Upper lobe of left lung (tissue), 6 donors: ENCODE measurements at regions not wholly inside any gene's neighbourhood (a gene's known extent, or its start where the extent isn't known, plus 50 kb on each side); places are given as distances from the start of the nearest gene placed in this dataset.

ENCODE experiments used
- ATAC-seq, 2 donors: fragments of 200-7000 bp; cut with Tn5 transposase; one replicate each; pipeline ENCODE4 v1.9.1; 2022; ENCODE audit warnings: mild to moderate bottlenecking in 2 of 2, moderate library complexity in 2 of 2; ENCODE audit not compliant: low FRiP score in 2 of 2
- DNase-seq, 2 donors: peaks; one replicate each; pipeline ENCODE4 v3.0.0-alpha.2; 2019 to 2020
- H3K27ac ChIP-seq, 4 donors: fragments of 200-600 bp; sonication (generic); one replicate each; pipeline ENCODE4 v1.5.1; 2016 to 2019
- H3K27me3 ChIP-seq, 4 donors: fragments of 200-600 bp; sonication (generic); one replicate each; pipeline ENCODE4 v1.5.1; 2017 to 2019
- H3K36me3 ChIP-seq, 4 donors: fragments of 200-600 bp; sonication (generic); one replicate each; pipeline ENCODE4 v1.5.1; 2016 to 2019
- H3K4me1 ChIP-seq, 4 donors: fragments of 200-600 bp; sonication (generic); one replicate each; pipeline ENCODE4 v1.5.1; 2018 to 2019
- H3K4me3 ChIP-seq, 4 donors: fragments of 200-600 bp; sonication (generic); one replicate each; pipeline ENCODE4 v1.5.1; 2017 to 2019; ENCODE audit warnings: mild to moderate bottlenecking in 2 of 4, moderate library complexity in 1 of 4
- H3K9me3 ChIP-seq, 4 donors: fragments of 200-600 bp; sonication (generic); one replicate each; pipeline ENCODE4 v1.5.1; 2018 to 2019
- EP300 ChIP-seq, 4 donors: sonication (generic); formaldehyde crosslinking; IDR thresholded peaks; one replicate each; pipeline ENCODE4 v1.5.1; 2017; ENCODE audit warnings: antibody characterized with exemption in 4 of 4, control low read depth in 2 of 4
- POLR2A ChIP-seq, 4 donors: fragments of 450-650 bp; IDR thresholded peaks; one replicate each; pipeline ENCODE4 v1.5.1; 2016 to 2017; ENCODE audit warnings: antibody characterized with exemption in 4 of 4, mild to moderate bottlenecking in 2 of 4
- POLR2AphosphoS5 ChIP-seq, 2 donors: sonication (generic); formaldehyde crosslinking; IDR thresholded peaks; one replicate each; pipeline ENCODE4 v1.5.1; 2017; ENCODE audit warnings: antibody characterized with exemption in 2 of 2
- WGBS, 2 donors: methylation state at CpG; one replicate each; pipeline ENCODE4 v1.1.5; 2017 to 2018; 5-methylcytosine and 5-hydroxymethylcytosine counted together
- TF ChIP-seq, protein P1 (sequence below), 6 experiments: fragments of 450-650 bp in 4 of 6; fragments of 200-600 bp in 2 of 6; sonication (generic) in 2 of 6; IDR thresholded peaks; one replicate each; pipeline ENCODE4 v1.5.1; 2016 to 2019; ENCODE audit warnings: antibody characterized with exemption in 6 of 6
- donor health status: DM: no; HTN: no; CAD: no; lungs with moderate emphysema.
- donor health status: DM: no; HTN: yes; CAD: no; lungs with severe emphysema.

- DNase-seq (no peak), ATAC-seq (no peak)
- TF ChIP-seq EP300 (IDR thresholded peaks at IDR 0.05) (no peak), POLR2AphosphoS5 (IDR thresholded peaks at IDR 0.05) (no peak), POLR2A (IDR thresholded peaks at IDR 0.05) (no peak)
- TF ChIP-seq, protein P1, sequence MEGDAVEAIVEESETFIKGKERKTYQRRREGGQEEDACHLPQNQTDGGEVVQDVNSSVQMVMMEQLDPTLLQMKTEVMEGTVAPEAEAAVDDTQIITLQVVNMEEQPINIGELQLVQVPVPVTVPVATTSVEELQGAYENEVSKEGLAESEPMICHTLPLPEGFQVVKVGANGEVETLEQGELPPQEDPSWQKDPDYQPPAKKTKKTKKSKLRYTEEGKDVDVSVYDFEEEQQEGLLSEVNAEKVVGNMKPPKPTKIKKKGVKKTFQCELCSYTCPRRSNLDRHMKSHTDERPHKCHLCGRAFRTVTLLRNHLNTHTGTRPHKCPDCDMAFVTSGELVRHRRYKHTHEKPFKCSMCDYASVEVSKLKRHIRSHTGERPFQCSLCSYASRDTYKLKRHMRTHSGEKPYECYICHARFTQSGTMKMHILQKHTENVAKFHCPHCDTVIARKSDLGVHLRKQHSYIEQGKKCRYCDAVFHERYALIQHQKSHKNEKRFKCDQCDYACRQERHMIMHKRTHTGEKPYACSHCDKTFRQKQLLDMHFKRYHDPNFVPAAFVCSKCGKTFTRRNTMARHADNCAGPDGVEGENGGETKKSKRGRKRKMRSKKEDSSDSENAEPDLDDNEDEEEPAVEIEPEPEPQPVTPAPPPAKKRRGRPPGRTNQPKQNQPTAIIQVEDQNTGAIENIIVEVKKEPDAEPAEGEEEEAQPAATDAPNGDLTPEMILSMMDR (IDR thresholded peaks at IDR 0.05): no peak
- Histone ChIP-seq H3K36me3 (no peaks in the 10 kb centered on the region), H3K4me3 (no peak overlapping the region), H3K27me3 (no peaks in the 10 kb centered on the region), H3K4me1 (no peaks in the 10 kb centered on the region), H3K27ac (no peak overlapping the region), H3K9me3 (no peaks in the 10 kb centered on the region)
- WGBS, 2 donors: 68 to 77% methylated on average over 1 of the region's 1 CpG
Observed at GRCh38 chr11:37574361-37574760, 976.3 kb upstream of the RAG2 start.

- no peaks in the 10 kb centered on the region for H3K27me3 ChIP-seq
- 58 to 72% methylated on average over 1 of the region's 1 CpG for WGBS, 2 donors
- H3K27ac ChIP-seq: no peak overlapping the region
- no peaks in the 10 kb centered on the region for H3K9me3 ChIP-seq
- ATAC-seq: no peak
- TF ChIP-seq, protein P1 (IDR thresholded peaks at IDR 0.05): no peak
- TF ChIP-seq EP300 (IDR thresholded peaks at IDR 0.05) (no peak), POLR2A (IDR thresholded peaks at IDR 0.05) (no peak), POLR2AphosphoS5 (IDR thresholded peaks at IDR 0.05) (no peak)
- no peaks in the 10 kb centered on the region for H3K4me1 ChIP-seq
- no peaks in the 10 kb centered on the region for H3K36me3 ChIP-seq
- no peak for DNase-seq
- H3K4me3 ChIP-seq: no peak overlapping the region
Observed at GRCh38 chr11:37572491-37573171, 974.6 kb upstream of the RAG2 start.

DNA sequence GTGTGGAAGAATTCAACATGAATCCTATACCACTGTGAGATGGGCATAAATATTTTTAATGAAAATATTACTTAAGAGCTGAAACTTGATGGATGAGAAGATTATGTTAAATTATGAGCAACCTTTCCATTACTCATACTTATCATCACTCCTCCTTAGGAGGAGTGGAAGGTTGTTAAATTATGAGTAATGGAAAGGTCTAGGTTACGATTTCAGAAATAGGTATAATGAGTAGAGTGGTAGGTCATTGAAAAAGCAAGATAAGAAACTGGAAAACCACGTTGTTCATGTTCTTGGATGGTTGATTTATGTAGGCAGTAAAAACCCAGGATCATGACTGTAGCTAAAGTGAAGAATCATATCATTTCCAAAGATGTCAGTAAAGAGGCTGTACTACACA lies 973.2 kb upstream of the RAG2 start:
- H3K27ac ChIP-seq: no peak overlapping the region
- H3K27me3 ChIP-seq: no peaks in the 10 kb centered on the region
- WGBS, 2 donors: 54 to 57% methylated on average over 2 of the region's 2 CpGs
- no peak overlapping the region for H3K4me3 ChIP-seq
- no peaks in the 10 kb centered on the region for H3K9me3 ChIP-seq
- DNase-seq (no peak), ATAC-seq (no peak)
- H3K4me1 ChIP-seq: no peaks in the 10 kb centered on the region
- no peaks in the 10 kb centered on the region for H3K36me3 ChIP-seq
- TF ChIP-seq EP300 (IDR thresholded peaks at IDR 0.05) (no peak), POLR2AphosphoS5 (IDR thresholded peaks at IDR 0.05) (no peak), POLR2A (IDR thresholded peaks at IDR 0.05) (no peak)
- TF ChIP-seq, protein P1 (IDR thresholded peaks at IDR 0.05): no peak

DNA sequence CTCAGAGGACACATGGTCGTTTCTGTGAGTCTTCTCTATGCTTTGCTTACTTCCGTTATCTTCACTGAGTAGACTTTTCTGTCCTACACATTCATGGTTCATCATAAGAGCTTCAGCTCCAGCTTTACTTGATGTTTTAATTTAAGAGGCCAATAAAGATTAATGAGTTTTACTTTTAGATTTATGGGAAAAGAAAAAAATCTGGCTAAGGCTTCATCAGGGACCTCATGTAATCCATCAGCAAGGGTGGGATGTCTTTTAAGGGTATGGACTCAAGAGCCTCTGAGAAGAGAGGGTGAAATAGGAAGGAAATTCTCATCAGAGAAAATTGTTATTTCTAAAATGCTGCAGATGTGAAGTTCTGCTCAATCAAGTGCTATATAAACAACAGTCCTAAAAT lies 963.0 kb upstream of the RAG2 start:
- ATAC-seq (no peak), DNase-seq (no peak)
- Histone ChIP-seq H3K4me1 (no peaks in the 10 kb centered on the region), H3K36me3 (no peaks in the 10 kb centered on the region), H3K9me3 (no peaks in the 10 kb centered on the region), H3K27ac (no peak overlapping the region), H3K4me3 (no peak overlapping the region), H3K27me3 (no peaks in the 10 kb centered on the region)
- no peak for TF ChIP-seq EP300 (IDR thresholded peaks at IDR 0.05)
- TF ChIP-seq, protein P1 (IDR thresholded peaks at IDR 0.05): no peak
- TF ChIP-seq POLR2AphosphoS5 (IDR thresholded peaks at IDR 0.05): no peak
- no peak for TF ChIP-seq POLR2A (IDR thresholded peaks at IDR 0.05)
- WGBS, 2 donors: 58 to 82% methylated on average over 2 of the region's 2 CpGs

DNA sequence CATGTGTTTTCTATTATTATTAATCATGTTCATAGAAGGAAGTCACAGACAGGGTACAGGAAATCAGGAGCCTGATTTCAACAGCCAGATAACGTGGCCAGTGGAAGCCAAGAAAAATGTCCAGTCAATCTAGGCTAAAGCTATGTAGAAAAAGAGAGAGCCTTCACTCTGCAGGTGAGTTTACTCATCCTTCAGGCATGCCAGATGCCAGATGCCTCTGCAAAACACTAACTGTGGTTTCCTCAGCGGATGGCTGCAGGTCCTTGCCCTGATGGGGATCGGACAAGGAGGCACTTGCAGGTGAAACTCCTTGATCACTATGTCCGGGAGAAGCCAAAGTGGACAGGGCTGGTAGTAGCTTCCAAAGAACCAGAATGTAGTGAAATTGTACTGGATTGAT lies 962.3 kb upstream of the RAG2 start:
- DNase-seq (no peak), ATAC-seq (no peak)
- Histone ChIP-seq H3K27me3 (no peaks in the 10 kb centered on the region), H3K36me3 (no peaks in the 10 kb centered on the region), H3K27ac (no peak overlapping the region), H3K4me3 (no peak overlapping the region), H3K9me3 (no peaks in the 10 kb centered on the region), H3K4me1 (no peaks in the 10 kb centered on the region)
- WGBS, 2 donors: 46 to 50% methylated on average over 4 of the region's 4 CpGs
- no peak for TF ChIP-seq EP300 (IDR thresholded peaks at IDR 0.05)
- TF ChIP-seq POLR2AphosphoS5 (IDR thresholded peaks at IDR 0.05): no peak
- TF ChIP-seq POLR2A (IDR thresholded peaks at IDR 0.05): no peak
- TF ChIP-seq, protein P1 (IDR thresholded peaks at IDR 0.05): no peak
